ENCODE measurements at regions not wholly inside any gene's neighbourhood (a gene's known extent, or its start where the extent isn't known, plus 50 kb on each side); places are given as distances from the start of the nearest gene placed in this dataset.
"Not testable (repeated sequence)": the region's sequence is repeated elsewhere in the genome, so short reads cannot be mapped to it uniquely, and the experiment has no call there.

DNA sequence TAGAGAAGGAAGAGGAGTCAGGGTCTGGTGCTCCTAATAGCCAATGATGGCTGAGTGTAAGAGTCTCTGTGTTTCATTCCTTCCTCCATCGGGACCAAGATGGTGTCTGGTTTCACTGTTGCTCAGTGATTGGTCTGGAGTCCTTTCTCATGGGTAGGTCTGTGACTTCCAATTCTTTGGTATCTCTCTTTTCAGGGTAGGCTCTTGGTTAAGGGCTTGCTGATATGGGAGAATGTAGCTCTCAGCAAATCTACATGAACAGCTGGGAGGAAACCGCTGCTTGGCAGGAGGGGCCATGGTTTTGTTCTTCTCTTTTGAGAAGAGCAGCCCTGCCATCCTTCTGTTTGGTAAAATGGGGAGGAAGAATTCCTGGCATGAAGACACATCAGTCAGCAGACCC lies 209.1 kb upstream of the PODXL start (continued):
- TF ChIP-seq EHF (CRISPR knock-in tag; IDR thresholded peaks at IDR 0.05) (no peak), POLR2A (IDR thresholded peaks at IDR 0.05; ENCODE audit: low read length) (no peak), SMC3 (IDR thresholded peaks at IDR 0.05) (no peak)

DNA sequence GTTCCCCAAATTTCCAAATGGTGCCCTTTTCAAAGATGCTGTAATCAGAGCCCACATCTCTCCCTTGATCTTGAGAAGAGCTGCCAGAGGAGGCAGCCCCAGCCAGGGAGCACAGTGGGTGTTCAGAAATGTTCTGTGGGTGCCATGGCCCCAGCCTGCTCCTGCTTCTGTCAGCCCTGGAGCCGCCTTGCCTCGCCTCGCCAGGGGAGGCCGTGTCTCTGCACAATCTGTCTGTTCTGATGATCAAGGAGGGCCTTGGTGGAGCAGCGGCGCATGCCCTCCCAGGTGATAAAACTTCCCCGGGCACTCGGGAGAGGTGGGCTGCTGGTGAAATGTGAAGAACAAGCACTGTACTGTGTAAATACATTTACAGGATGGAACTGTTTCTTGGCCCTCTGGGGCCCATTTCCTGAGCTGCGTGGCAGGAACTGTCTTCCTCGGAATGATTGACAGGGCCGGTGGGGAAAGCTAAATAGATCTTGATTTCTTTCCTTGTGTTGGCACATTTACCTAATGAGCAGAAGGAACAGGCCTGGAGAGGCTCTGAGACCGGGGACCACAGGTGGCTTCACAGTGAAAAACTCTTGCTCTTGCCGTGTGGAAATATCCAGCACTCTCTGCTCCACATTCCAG lies 207.8 kb upstream of the PODXL start:
- no peak overlapping the region for H3K4me3 ChIP-seq
- ChIA-PET POLR2A (no interaction called here), CTCF (no interaction called here)
- H3K4me2 ChIP-seq, result no peak overlapping the region
- no peak overlapping the region for H3K27ac ChIP-seq
- ATAC-seq (no peak), DNase-seq (ENCODE audit: low read depth in 1 of 2, low spot score in 1 of 2) (no peak), FAIRE-seq (no peak)
- H3K9me3 ChIP-seq, result 0 out of 3 replicates have a peak, but pooled peaks cover 7% of the 10 kb centered on the region
- H3K4me1 ChIP-seq, result peaks cover under 1% of the 10 kb centered on the region; the same call in 1 of the 3 replicates
- 60% methylated on average over 13 of the region's 13 CpGs for WGBS (ENCODE audit: missing lambda C conversion rate)
- TF ChIP-seq CBX8 (IDR thresholded peaks at IDR 0.05), result no peak
- TF ChIP-seq EP300 (IDR thresholded peaks at IDR 0.05), result no peak
- TF ChIP-seq NR3C1 (IDR thresholded peaks at IDR 0.05), result no peak

DNA sequence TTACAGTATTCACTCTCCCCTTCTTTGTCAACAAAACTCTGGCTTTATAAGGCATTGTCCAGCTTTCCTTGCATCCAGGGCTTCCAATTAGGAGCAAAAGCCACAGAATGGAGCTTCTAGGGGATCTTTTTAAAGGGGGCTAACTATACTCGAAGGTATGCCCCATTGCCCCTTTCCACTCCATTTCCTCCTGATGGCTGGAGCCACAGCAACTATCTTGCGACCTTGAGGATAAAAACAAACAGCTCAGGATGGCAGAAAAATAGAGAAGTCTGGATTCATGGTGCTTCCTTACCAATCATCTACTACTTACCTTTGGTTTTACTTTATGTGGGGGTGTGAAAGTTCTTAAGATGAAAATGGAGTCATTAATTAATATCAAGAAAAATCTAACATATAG lies 206.3 kb upstream of the PODXL start:
- FAIRE-seq, result no peak
- TF ChIP-seq PHF8 (IDR thresholded peaks at IDR 0.05; ENCODE audit: borderline replicate concordance, low read depth) (no peak), TFCP2L1 (CRISPR knock-in tag; IDR thresholded peaks at IDR 0.05) (no peak), MAFK (IDR thresholded peaks at IDR 0.05; ENCODE audit: partially characterized antibody) (no peak), BHLHE40 (IDR thresholded peaks at IDR 0.05; ENCODE audit: low read depth, low read length) (no peak), HOXB5 (CRISPR knock-in tag; IDR thresholded peaks at IDR 0.05) (no peak), FOXS1 (CRISPR knock-in tag; IDR thresholded peaks at IDR 0.05) (no peak), FOSB (CRISPR knock-in tag; IDR thresholded peaks at IDR 0.05) (no peak), CEBPB (IDR thresholded peaks at IDR 0.05) (no peak)
- no peak overlapping the region for H3K4me2 ChIP-seq
- ChIA-PET POLR2A (no interaction called here), CTCF (interaction anchor here (1.0 to 1.4 kb wide), 3 partner anchors 9 to 840 kb away, joined by 3 to 4 read pairs (median 3); no protein-coding TSS in a partner anchor)
- 0 out of 3 replicates have a peak, but pooled peaks cover 7% of the 10 kb centered on the region for H3K9me3 ChIP-seq
- 14% methylated on average over 2 of the region's 2 CpGs for WGBS (ENCODE audit: missing lambda C conversion rate)
- no peak overlapping the region for H3K4me3 ChIP-seq
- no peak for ATAC-seq
- no peaks in the 10 kb centered on the region for H3K4me1 ChIP-seq
- no peak overlapping the region for H3K27ac ChIP-seq
- no peak for DNase-seq (ENCODE audit: low read depth in 1 of 2, low spot score in 1 of 2)

DNA sequence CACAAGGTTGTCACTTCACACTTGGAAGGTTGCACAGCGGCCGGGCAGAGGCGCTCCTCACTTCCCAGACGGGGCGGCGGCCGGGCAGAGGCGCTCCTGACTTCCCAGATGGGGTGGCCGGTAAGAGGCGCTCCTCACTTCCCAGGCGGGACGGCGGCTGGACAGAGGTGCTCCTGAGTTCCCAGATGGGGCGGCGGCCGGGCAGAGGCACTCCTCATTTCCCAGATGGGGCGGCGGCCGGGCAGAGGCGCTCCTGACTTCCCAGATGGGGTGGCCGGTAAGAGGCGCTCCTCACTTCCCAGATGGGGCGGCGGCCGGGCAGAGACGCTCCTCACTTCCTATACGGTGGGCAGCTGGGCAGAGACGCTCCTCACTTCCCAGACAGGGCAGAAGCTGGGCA lies 199.4 kb upstream of the PODXL start:
- H3K4me1 ChIP-seq, H3K9me3 ChIP-seq: not testable (repeated sequence)
- CTCF ChIA-PET, result interaction anchor here (0.6 to 1.4 kb wide), 4 partner anchors 21 to 825 kb away, joined by 3 to 4 read pairs (median 4); no protein-coding TSS in a partner anchor

DNA sequence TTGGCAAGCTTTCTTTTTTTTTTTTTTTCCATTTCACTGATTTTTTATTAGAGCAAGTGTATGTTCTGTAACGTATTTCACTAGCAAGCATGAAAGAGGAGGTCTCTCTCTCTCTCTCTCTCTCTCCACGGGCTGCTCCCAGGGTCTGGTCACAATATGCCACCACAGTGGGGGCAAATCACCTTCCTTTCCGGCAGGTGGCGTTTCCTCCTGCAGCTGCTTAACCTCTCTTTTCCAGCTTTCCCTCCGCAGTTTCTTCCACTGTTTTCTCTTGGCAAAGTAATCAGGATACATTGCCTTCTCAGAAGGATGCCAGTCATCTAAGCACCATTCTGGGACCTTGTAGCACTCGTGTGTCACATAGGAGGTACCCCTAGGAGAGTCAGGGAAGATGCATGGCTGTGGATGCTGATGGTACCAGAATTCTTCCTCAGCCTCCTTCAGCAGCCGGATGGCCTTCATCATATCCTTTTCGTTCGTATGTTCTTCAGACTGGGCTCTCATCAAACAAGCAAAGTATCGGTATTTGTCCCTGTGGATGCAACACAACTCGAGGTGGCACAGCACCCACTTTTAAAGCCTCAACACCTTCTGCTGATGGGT lies 197.3 kb upstream of the PODXL start:
- no peak for FAIRE-seq
- H3K4me1 ChIP-seq, result no peaks in the 10 kb centered on the region
- ChIA-PET POLR2A (no interaction called here), CTCF (interaction anchor here (0.6 to 2.1 kb wide), 26 partner anchors 8 to 831 kb away, joined by 3 to 10 read pairs (median 3); no protein-coding TSS in a partner anchor)
- peak; percentile 52 to 61 for DNase-seq (ENCODE audit: low read depth in 1 of 2, low spot score in 1 of 2)
- 32% methylated on average over 11 of the region's 11 CpGs for WGBS (ENCODE audit: missing lambda C conversion rate)
- H3K9me3 ChIP-seq, result no peaks in the 10 kb centered on the region
- ATAC-seq, result peak; percentile 93
- H3K4me3 ChIP-seq, result no peak overlapping the region
- TF ChIP-seq RAD21 (conservative IDR thresholded peaks at IDR 0.05 in 1 of 2, IDR thresholded peaks at IDR 0.05 in 1 of 2) (peak; percentile 47 to 66), SMC3 (IDR thresholded peaks at IDR 0.05) (peak; percentile 62), FOSL2 (IDR thresholded peaks at IDR 0.05) (no peak), FOSL2 (CRISPR knock-in tag; IDR thresholded peaks at IDR 0.05) (no peak)
- TF ChIP-seq, protein P1, sequence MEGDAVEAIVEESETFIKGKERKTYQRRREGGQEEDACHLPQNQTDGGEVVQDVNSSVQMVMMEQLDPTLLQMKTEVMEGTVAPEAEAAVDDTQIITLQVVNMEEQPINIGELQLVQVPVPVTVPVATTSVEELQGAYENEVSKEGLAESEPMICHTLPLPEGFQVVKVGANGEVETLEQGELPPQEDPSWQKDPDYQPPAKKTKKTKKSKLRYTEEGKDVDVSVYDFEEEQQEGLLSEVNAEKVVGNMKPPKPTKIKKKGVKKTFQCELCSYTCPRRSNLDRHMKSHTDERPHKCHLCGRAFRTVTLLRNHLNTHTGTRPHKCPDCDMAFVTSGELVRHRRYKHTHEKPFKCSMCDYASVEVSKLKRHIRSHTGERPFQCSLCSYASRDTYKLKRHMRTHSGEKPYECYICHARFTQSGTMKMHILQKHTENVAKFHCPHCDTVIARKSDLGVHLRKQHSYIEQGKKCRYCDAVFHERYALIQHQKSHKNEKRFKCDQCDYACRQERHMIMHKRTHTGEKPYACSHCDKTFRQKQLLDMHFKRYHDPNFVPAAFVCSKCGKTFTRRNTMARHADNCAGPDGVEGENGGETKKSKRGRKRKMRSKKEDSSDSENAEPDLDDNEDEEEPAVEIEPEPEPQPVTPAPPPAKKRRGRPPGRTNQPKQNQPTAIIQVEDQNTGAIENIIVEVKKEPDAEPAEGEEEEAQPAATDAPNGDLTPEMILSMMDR (IDR thresholded peaks at IDR 0.05), result peak; percentile 60
- H3K27ac ChIP-seq, result no peak overlapping the region
- H3K4me2 ChIP-seq, result no peak overlapping the region

More for the DNA sequence above, 199.4 kb upstream of the PODXL start:
- H3K4me3 ChIP-seq; POLR2A ChIA-PET; H3K4me2 ChIP-seq; ATAC-seq; H3K27ac ChIP-seq; DNase-seq (ENCODE audit: low read depth in 1 of 2, low spot score in 1 of 2); FAIRE-seq: not testable (repeated sequence)
- 80% methylated on average over 28 of the region's 28 CpGs for WGBS (ENCODE audit: missing lambda C conversion rate)

Measured in A549 (cell line).